GM23248 (cell line): ENCODE measurements at regions not wholly inside any gene's neighbourhood (a gene's known extent, or its start where the extent isn't known, plus 50 kb on each side); places are given as distances from the start of the nearest gene placed in this dataset.

Experiments
- DNase-seq: peaks from one replicate; pipeline ENCODE4 v3.0.0-alpha.2; 2015
- H2AFZ ChIP-seq: fragments of 200-600 bp; sonication (generic); 2 replicates; pipeline ENCODE4 v1.6.1; 2016; ENCODE audit warnings: antibody characterized with exemption
- H3F3A ChIP-seq: fragments of 200-600 bp; sonication (generic); 2 replicates; pipeline ENCODE4 v1.6.1; 2016; ENCODE audit warnings: mild to moderate bottlenecking, antibody characterized with exemption, mixed run types; ENCODE audit not compliant: insufficient read depth
- H3K27ac ChIP-seq: fragments of 200-600 bp; sonication (generic); 2 replicates; pipeline ENCODE4 v1.5.1; 2016; ENCODE audit warnings: mild to moderate bottlenecking
- H3K27me3 ChIP-seq: fragments of 200-600 bp; sonication (generic); replicated peaks from 2 replicates; pipeline ENCODE4 v1.6.1; 2016; ENCODE audit warnings: mild to moderate bottlenecking; ENCODE audit not compliant: insufficient read depth
- H3K36me3 ChIP-seq: fragments of 200-600 bp; sonication (generic); 2 replicates; pipeline ENCODE4 v1.6.1; 2016; ENCODE audit warnings: low read depth, mild to moderate bottlenecking
- H3K4me1 ChIP-seq: fragments of 200-600 bp; sonication (generic); 2 replicates; pipeline ENCODE4 v1.6.1; 2016; ENCODE audit warnings: mild to moderate bottlenecking; ENCODE audit not compliant: insufficient read depth
- H3K4me2 ChIP-seq: fragments of 200-600 bp; sonication (generic); one replicate; pipeline ENCODE4 v1.6.1; 2016; ENCODE audit warnings: mild to moderate bottlenecking; ENCODE audit not compliant: unreplicated experiment
- H3K4me3 ChIP-seq: fragments of 200-600 bp; sonication (generic); 2 replicates; pipeline ENCODE4 v1.5.1; 2016; ENCODE audit warnings: mild to moderate bottlenecking
- H3K79me2 ChIP-seq: fragments of 200-600 bp; sonication (generic); 2 replicates; pipeline ENCODE4 v1.6.1; 2016; ENCODE audit warnings: mild to moderate bottlenecking; ENCODE audit not compliant: insufficient read depth
- H3K9ac ChIP-seq: fragments of 200-600 bp; sonication (generic); 2 replicates; pipeline ENCODE4 v1.6.1; 2016; ENCODE audit warnings: mild to moderate bottlenecking
- H3K9me2 ChIP-seq: fragments of 200-600 bp; sonication (generic); 2 replicates; pipeline ENCODE4 v1.6.1; 2016; ENCODE audit warnings: mixed run types, mild to moderate bottlenecking, moderate library complexity; ENCODE audit not compliant: insufficient read depth
- H3K9me3 ChIP-seq: fragments of 200-600 bp; sonication (generic); one replicate; pipeline ENCODE4 v1.6.1; 2017; ENCODE audit warnings: low read depth
- H4K20me1 ChIP-seq: fragments of 200-600 bp; sonication (generic); 2 replicates; pipeline ENCODE4 v1.6.0; 2016; ENCODE audit not compliant: insufficient read depth
- EZH2 ChIP-seq: fragments of 200-600 bp; sonication (generic); IDR thresholded peaks from 2 replicates; pipeline ENCODE4 v1.6.1; 2018; ENCODE audit warnings: antibody characterized with exemption, mild to moderate bottlenecking; ENCODE audit not compliant: insufficient read depth, poor library complexity, severe bottlenecking
- EZH2phosphoT487 ChIP-seq: fragments of 200-600 bp; sonication (generic); IDR thresholded peaks from 2 replicates; pipeline ENCODE4 v1.6.1; 2018; ENCODE audit warnings: antibody characterized with exemption, moderate library complexity, mild to moderate bottlenecking, low read depth; ENCODE audit not compliant: insufficient read depth
- WGBS, 2 experiments: methylation state at CpG; one replicate each; pipeline ENCODE4 v1.1.6; 2015 to 2017; ENCODE audit warnings: low lambda C conversion rate in 2 of 2, low coverage in 1 of 2; ENCODE audit errors: missing lambda C conversion rate in 2 of 2; 5-methylcytosine and 5-hydroxymethylcytosine counted together
- in situ Hi-C: fragments of 300-500 bp; cut with MboI; formaldehyde crosslinking; loops from 2 replicates; pipeline ENCODE4 v1.15.0; 2020

- Histone ChIP-seq H3K4me2 (no peak overlapping the region), H3K9ac (no peak overlapping the region), H3K9me3 (no peaks in the 10 kb centered on the region), H4K20me1 (no peaks in the 10 kb centered on the region), H3K27ac (no peak overlapping the region), H3K79me2 (no peaks in the 10 kb centered on the region), H3K4me3 (no peak overlapping the region), H3K36me3 (no peaks in the 10 kb centered on the region), H3F3A (peaks cover 7% of the 10 kb centered on the region; the same call in 1 of the 2 replicates), H2AFZ (no peak overlapping the region), H3K4me1 (peaks cover 13% of the 10 kb centered on the region), H3K9me2 (no peaks in the 10 kb centered on the region), H3K27me3 (no peaks in the 10 kb centered on the region)
- WGBS, 2 experiments: 88 to 93% methylated on average over 6 of the region's 6 CpGs
- in situ Hi-C loops: no loop called here
- TF ChIP-seq EZH2phosphoT487 (no peak), EZH2 (no peak)
- no peak for DNase-seq
Measured at GRCh38 chr6:84415517-84415916, 188.1 kb upstream of the CEP162 start.

GRCh38 chr6:84415068-84415467, 187.6 kb upstream of the CEP162 start:
- H3K36me3 ChIP-seq: no peaks in the 10 kb centered on the region
- in situ Hi-C loops: no loop called here
- TF ChIP-seq EZH2phosphoT487 (no peak), EZH2 (no peak)
- 28 to 31% methylated on average over 2 of the region's 2 CpGs for WGBS, 2 experiments
- H3K4me1 ChIP-seq: peaks cover 13% of the 10 kb centered on the region
- H3K79me2 ChIP-seq: no peaks in the 10 kb centered on the region
- no peaks in the 10 kb centered on the region for H3K27me3 ChIP-seq
- no peak overlapping the region for H2AFZ ChIP-seq
- H3K27ac ChIP-seq: no peak overlapping the region
- no peak overlapping the region for H3K9ac ChIP-seq
- H3K4me2 ChIP-seq: no peak overlapping the region
- H3K9me2 ChIP-seq: no peaks in the 10 kb centered on the region
- H3K9me3 ChIP-seq: no peaks in the 10 kb centered on the region
- no peak overlapping the region for H3K4me3 ChIP-seq
- no peak for DNase-seq
- peaks cover 7% of the 10 kb centered on the region; the same call in 1 of the 2 replicates for H3F3A ChIP-seq
- H4K20me1 ChIP-seq: no peaks in the 10 kb centered on the region

- H3K9me3 ChIP-seq: no peaks in the 10 kb centered on the region
- H3K79me2 ChIP-seq: no peaks in the 10 kb centered on the region
- DNase-seq: no peak
- H4K20me1 ChIP-seq: no peaks in the 10 kb centered on the region
- H3K9me2 ChIP-seq: no peaks in the 10 kb centered on the region
- no peak overlapping the region for H2AFZ ChIP-seq
- TF ChIP-seq EZH2phosphoT487 (no peak), EZH2 (no peak)
- H3K27ac ChIP-seq: no peak overlapping the region
- H3K9ac ChIP-seq: no peak overlapping the region
- H3K4me3 ChIP-seq: no peak overlapping the region
- H3K4me1 ChIP-seq: peaks cover 13% of the 10 kb centered on the region
- 52 to 63% methylated on average over 6 of the region's 6 CpGs for WGBS, 2 experiments
- no peaks in the 10 kb centered on the region for H3K36me3 ChIP-seq
- no peaks in the 10 kb centered on the region for H3K27me3 ChIP-seq
- peaks cover 7% of the 10 kb centered on the region; the same call in 1 of the 2 replicates for H3F3A ChIP-seq
- in situ Hi-C loops: no loop called here
- H3K4me2 ChIP-seq: no peak overlapping the region
Measured at GRCh38 chr6:84414531-84414930, 187.1 kb upstream of the CEP162 start.

GRCh38 chr6:84411060-84411629, 183.7 kb upstream of the CEP162 start:
- in situ Hi-C loops: no loop called here
- no peak overlapping the region for H3K27ac ChIP-seq
- H3K9me2 ChIP-seq: no peaks in the 10 kb centered on the region
- 0% methylated on average over 1 of the region's 1 CpG for WGBS, 2 experiments
- no peaks in the 10 kb centered on the region for H3K36me3 ChIP-seq
- DNase-seq: peak; percentile 94
- no peak for TF ChIP-seq EZH2phosphoT487
- TF ChIP-seq EZH2: no peak
- H3K4me1 ChIP-seq: peaks cover 13% of the 10 kb centered on the region
- no peaks in the 10 kb centered on the region for H3K9me3 ChIP-seq
- H3K4me3 ChIP-seq: no peak overlapping the region
- H2AFZ ChIP-seq: peak overlapping the region; percentile 55; the same call in 1 of the 2 replicates
- peak overlapping the region; percentile 48 for H3K4me2 ChIP-seq
- no peaks in the 10 kb centered on the region for H3K79me2 ChIP-seq
- H3K27me3 ChIP-seq: no peaks in the 10 kb centered on the region
- H3K9ac ChIP-seq: no peak overlapping the region
- H3F3A ChIP-seq: peaks cover 7% of the 10 kb centered on the region; the same call in 1 of the 2 replicates
- no peaks in the 10 kb centered on the region for H4K20me1 ChIP-seq
